GM12891 (cell line): ENCODE measurements at regions not wholly inside any gene's neighbourhood (a gene's known extent, or its start where the extent isn't known, plus 50 kb on each side); places are given as distances from the start of the nearest gene placed in this dataset.
"Not testable (repeated sequence)": the region's sequence is repeated elsewhere in the genome, so short reads cannot be mapped to it uniquely, and the experiment has no call there.

Experiments used
- PAX5 ChIP-seq: IDR thresholded peaks from 2 replicates; pipeline ENCODE4 v1.6.1; 2011; ENCODE audit warnings: low read length, moderate library complexity, mild to moderate bottlenecking; ENCODE audit not compliant: insufficient read depth, severe bottlenecking
- POLR2A ChIP-seq: IDR thresholded peaks from 2 replicates; pipeline ENCODE4 v1.6.1; 2011; ENCODE audit warnings: low read depth, low read length, control low read depth
- POLR2AphosphoS5 ChIP-seq: IDR thresholded peaks from 2 replicates; pipeline ENCODE4 v1.6.1; 2011; ENCODE audit warnings: low read depth, low read length, control low read depth
- SPI1 ChIP-seq: IDR thresholded peaks from 2 replicates; pipeline ENCODE4 v1.6.1; 2011; ENCODE audit warnings: low read depth, low read length, control low read depth
- TAF1 ChIP-seq: IDR thresholded peaks from 2 replicates; pipeline ENCODE4 v1.6.1; 2011; ENCODE audit warnings: low read depth, low read length, control low read depth

GRCh38 chr2:94594019-94594836 is 277.0 kb upstream of the TEKT4 start:
- TF ChIP-seq TAF1, POLR2AphosphoS5, POLR2A, PAX5, SPI1: not testable (repeated sequence)
